Activated T-cell treated with anti-CD3 and anti-CD28 coated beads, Interleukin-2, amount 50 U/mL, for 1 hour (primary cell): ENCODE measurements at regions not wholly inside any gene's neighbourhood (a gene's known extent, or its start where the extent isn't known, plus 50 kb on each side); places are given as distances from the start of the nearest gene placed in this dataset.

Experiments used
- DNase-seq: peaks from one replicate; pipeline ENCODE4 v3.0.0-alpha.2; 2020

DNA sequence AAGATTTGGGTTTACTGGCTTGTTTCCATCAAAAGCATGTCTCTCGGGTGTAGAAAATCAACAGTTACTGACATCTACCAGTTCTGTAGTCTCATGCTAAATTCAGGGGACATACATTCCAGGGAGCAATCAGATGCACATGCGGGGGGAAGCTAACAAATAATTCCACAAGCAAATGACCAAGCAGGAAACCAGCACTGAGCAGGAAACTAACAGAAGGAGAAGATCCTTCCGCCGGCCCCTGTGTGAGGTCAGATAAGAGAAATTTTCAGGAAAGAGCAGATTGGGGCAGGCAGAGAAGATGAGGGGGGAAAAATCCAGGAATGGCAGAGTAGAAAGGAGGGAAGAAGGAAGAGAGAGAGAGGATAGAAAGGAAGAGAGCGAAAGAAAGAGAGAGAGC is 127.6 kb upstream of the TMCC3 start:
- no peak for DNase-seq

- DNase-seq, result no peak
Observed at GRCh38 chr12:94775710-94776109, 125.4 kb upstream of the TMCC3 start.

- no peak for DNase-seq
Observed at GRCh38 chr12:94771741-94772140, 121.4 kb upstream of the TMCC3 start.

DNA sequence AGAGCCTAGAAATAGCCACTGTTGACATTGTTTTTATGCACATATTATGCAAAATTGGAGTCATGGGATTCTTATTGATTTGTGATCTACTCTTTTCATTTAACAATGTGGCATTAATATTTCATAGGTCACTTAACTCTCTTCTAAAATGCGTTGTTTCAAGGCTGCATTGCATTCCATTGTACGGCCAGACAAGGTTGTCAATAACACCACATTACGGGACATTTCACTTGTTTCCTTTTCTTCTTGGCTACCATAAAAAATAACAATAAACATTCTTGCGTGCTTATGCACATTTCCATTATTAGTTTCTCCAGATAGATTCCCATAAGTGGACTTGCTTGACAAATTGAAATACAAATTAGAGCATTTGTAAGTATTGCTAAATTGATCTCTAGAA is 120.8 kb upstream of the TMCC3 start:
- DNase-seq, result no peak

DNA sequence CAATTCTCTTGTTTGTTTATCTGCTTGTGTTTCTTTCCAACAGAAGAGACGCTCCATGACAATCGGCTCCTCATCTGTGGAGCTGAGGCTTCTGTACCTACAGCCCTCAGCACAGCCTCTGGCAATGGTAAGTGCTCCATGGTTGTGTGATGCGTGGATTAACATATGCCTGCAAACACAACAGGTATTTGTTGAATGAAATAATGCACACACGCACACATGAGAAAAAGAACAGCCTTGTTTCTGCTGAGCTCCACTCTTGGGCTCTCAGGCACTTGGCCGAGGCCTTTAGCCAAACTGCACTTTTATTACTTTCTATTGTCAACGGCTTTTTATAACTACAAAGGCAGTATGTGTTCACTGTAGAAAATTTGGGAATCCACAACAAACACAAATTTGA is 120.4 kb upstream of the TMCC3 start:
- DNase-seq, result no peak

DNA sequence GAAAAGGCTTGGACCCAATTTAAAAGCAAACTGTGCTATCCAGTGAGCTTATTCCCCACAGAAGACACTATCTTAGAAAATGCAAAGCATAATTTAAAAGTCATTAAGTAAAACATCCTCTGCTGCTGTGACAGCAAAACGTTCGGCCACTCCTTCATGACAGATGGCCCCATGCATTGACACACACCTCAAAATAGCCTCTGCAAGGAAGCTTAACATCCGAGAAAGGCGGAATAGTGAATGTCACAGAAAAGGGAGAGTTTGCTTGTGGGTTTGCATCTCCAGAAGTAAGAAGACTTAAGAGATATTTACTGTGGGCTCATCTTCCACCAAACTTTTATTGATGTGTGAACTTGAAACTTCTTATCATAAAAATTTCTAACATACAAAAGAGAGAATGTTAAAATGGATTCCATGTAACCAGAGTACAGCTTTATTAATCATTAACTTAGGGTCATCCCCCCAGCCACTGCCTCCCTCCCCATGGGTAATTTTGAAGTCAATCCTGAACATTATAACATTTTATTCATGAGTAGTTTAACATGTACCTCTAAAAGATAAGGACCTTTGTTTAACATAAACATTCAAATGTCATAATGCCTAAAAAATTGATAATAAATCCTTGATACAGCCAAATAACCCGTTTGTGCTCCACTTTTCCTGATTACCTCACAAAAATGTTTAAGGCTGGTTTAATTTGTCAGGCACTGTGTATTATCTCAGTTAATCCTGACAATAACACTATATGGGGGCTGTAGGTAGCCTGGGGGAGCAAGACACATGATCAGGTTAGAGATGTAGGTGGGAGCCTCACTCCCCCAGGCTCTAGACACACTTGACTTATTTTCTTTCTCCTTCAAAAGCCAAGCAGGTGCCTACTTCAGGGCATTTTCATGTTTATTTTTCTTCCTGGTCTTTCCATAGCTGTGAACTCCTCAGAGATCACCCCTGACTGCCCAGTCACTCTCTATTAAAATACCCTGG is 119.7 kb upstream of the TMCC3 start:
- DNase-seq, result no peak

- DNase-seq, result no peak
Observed at GRCh38 chr12:94769047-94769420, 118.7 kb upstream of the TMCC3 start.

DNA sequence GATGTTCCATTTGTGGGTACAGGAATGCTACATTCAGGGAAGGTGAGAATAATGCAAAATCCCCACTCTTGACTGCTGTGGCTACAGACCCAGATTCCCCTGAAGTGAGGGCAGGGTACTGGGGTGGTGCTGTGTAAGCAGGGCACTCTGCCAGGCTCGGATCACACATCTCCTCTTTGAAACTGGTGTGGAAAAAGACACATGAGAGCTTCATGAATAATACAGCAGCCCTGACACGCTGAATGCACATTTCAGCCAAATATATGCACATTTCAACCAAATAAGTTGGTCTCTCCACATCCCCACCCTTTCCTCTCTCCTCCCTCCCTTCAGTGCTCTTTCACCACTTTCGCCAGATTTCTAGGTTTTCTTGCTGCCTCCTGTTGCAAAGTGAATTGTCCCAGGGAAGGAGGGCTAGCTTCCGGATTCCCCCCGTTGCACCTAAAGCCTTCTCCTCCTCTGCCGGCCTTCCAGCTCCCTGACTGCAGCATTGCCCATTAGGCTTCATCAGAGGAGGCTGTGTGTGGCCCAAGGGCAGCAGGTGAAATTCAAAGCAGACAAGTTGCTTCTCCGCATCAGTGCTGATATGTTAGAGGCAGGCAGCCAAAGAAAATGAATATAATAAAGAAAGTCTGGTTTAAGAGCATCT is 118.2 kb upstream of the TMCC3 start:
- no peak for DNase-seq

DNA sequence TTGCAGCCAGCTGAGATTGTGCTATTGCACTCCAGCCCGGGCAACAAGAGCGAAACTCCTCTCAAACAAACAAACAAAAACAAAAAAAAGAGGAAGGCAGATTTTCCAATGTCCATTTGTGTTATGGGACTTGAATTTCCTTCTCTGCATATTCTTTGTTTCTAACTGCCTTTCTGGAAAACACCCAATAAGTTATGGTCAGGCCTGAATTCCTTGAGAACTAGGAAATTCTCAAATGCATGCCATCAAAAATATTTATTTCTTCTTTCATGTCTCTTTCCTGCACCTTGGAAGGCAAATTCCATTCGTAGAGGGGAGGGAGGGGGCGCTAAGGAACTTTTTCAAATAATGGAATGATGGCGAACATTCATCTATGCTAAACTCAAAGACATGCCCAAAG is 117.6 kb upstream of the TMCC3 start:
- DNase-seq, result no peak

DNA sequence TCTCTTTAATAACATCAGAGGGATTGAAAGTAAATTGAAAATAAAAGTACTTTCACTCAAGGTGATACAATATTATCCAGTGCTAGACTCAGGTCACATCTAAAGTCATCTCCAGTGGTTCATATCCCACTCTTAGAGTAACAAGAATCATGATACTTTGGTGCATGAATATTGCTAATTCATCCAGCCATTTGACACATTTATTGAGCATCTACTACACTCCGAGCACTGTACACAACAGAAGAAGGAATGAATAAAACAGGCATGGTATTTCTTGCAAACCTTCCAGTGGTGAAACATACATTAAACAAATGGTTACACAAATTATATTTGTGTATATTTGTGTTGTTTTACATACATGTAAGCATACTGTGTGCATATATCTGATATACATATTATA is 116.0 kb upstream of the TMCC3 start:
- no peak for DNase-seq

- no peak for DNase-seq
Observed at GRCh38 chr12:94763462-94763861, 113.1 kb upstream of the TMCC3 start.

- DNase-seq, result no peak
Observed at GRCh38 chr12:94762943-94763342, 112.6 kb upstream of the TMCC3 start.

GRCh38 chr12:94762259-94762942 is 112.0 kb upstream of the TMCC3 start:
- DNase-seq, result no peak

- no peak for DNase-seq
Observed at GRCh38 chr12:94761559-94761958, 111.2 kb upstream of the TMCC3 start.

GRCh38 chr12:94760786-94761185 is 110.4 kb upstream of the TMCC3 start:
- no peak for DNase-seq

DNA sequence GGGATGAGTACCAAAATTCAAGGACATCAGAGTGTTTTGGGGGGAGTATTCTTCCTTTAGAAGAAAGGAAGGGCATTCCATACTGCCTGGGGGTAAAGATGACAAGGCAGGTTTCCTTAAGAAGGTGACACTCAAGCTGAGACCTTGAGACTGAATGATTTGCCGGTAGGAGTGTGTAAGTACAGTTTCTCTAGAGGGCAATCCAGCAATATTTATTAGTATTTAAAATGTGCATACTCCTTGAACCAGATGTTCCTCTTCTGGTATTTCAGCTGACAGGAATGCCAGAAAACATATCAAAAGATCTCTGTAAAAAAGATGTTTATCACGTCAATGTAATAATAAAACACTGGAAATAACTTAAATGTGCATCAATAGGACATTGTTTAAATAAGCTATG is 106.4 kb upstream of the TMCC3 start:
- no peak for DNase-seq

- DNase-seq, result no peak
Observed at GRCh38 chr12:94755598-94755997, 105.2 kb upstream of the TMCC3 start.

- no peak for DNase-seq
Observed at GRCh38 chr12:94754653-94755052, 104.3 kb upstream of the TMCC3 start.

DNA sequence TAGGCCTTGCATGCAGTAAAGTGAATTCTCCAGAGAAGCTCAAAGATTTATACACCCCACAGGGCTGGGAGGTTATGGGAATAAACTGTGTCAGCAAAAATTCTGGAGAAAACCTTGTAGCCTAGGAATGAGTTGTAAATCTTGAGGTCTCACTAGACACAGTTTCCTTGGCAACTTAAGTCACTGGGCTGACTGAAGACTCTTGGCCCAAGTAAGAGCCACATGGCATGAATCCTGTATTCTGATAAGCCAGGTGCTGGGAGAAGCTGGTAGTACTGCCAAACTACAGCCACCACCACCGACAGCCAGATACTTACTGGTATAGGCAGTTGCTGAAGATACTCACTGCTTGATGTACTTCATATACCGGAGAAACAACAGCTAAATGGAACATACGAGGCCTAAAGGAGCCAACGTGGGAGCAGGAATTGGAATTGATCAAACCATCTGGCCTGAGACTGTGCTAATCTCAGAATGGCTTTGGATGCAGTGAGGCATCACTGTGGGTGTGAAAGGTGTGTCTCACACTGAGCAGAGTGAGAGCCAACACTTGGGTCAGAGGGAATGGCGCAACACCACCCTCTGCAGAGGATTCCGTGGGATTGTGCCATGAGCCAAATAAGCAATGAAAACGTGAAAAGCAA is 102.8 kb upstream of the TMCC3 start:
- DNase-seq, result no peak

DNA sequence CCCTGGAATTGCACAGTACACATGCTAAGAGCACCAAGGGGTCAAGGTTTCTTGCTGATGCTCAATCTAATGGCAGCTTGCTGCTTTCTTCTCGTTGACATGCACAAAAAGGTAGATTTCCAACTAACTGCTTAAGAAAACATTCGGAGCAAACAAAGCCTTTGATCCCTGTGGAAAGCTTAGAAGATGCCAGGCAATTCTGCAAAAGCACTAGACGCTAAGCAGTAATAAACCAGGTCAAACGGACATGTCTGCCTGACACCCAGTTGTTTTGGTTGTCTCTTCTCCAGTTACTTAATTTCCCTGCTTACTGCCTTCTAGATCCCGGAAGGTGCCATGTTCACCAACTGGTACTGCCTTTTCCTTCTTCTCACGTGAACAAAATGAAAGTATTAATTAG is 100.5 kb upstream of the TMCC3 start:
- DNase-seq, result no peak

- DNase-seq, result no peak
Observed at GRCh38 chr12:94749890-94750289, 99.5 kb upstream of the TMCC3 start.

DNA sequence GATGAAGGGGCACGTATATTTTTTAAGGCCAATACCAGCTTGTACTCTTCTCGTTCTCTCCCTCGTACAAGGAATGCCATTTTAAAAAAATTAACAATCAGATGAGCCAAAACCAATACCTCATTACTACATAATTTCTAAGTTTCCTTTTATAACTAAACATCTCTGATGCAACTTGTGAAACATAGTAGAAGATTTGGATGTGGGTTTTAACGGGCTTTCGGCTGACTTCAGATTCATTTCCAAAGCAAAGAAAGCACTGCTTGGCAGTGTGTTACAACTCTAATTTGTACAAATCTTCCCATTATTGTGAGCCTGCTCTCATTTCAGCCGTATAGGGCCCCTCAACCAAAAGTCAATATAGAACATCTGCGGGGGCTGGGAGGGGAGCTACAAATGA is 99.1 kb upstream of the TMCC3 start:
- DNase-seq, result no peak

- DNase-seq, result no peak
Observed at GRCh38 chr12:94748726-94749421, 98.5 kb upstream of the TMCC3 start.
